ENCODE measurements at regions not wholly inside any gene's neighbourhood (a gene's known extent, or its start where the extent isn't known, plus 50 kb on each side); places are given as distances from the start of the nearest gene placed in this dataset.

DNA sequence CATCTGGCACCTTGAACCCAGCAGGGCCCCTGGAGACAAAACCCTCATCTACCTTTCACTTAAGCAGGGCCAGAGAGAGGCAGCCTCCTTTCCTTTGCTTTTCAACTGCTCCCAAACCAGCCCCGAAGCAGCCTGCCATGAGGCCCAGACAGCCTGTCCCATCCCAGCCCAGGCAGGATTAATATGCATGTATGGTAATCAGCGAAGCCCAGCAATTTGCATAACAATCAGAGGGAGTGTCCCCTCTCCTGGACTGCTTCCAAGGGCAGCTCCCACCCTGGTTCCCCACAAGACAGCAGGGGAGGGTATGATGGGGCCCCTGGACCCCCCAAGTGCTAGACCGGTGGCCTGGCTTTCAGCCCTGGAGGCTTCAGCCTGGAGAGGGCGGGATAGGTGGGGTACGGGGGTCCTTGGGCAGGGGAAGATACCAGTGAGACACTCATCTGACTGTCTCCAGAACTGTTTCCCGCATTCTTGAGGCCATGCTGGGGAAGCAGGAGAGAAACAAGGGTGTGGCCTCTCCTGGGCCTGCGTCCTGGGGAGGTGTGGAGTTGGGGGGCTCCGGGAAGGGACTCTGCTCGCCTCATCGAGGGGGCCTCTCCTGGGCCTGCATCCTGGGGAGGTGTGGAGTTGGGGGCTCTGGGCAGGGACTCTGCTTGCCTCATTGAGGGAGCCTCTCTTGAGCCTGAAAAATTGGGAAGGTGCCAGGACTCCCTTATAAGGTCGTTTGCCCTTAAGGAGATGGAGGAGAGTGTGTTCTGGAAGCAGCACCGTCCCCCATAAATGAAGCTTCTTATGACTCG, 93.2 kb upstream of the PRR5 start (continued):
- TF ChIP-seq ATF2 (IDR thresholded peaks at IDR 0.05; ENCODE audit: low read length): no peak
- no peak for TF ChIP-seq RCOR1 (conservative IDR thresholded peaks at IDR 0.05; ENCODE audit: low read depth, low read length)

GRCh38 chr22:44606126-44606525, 95.9 kb upstream of the PRR5 start:
- H3K9ac ChIP-seq (ENCODE audit: control insufficient read depth, insufficient read depth, low read length): no peak overlapping the region
- no peaks in the 10 kb centered on the region for H3K36me3 ChIP-seq (ENCODE audit: control insufficient read depth in 2 of 2, insufficient read depth in 2 of 2, low read length in 1 of 2)
- H2AFZ ChIP-seq (ENCODE audit: control insufficient read depth, low read depth, low read length): no peak overlapping the region
- H3K4me3 ChIP-seq: no peak overlapping the region
- FAIRE-seq (no peak), DNase-seq (ENCODE audit: low read depth, low spot score) (no peak), ATAC-seq (no peak)
- H3K79me2 ChIP-seq (ENCODE audit: control insufficient read depth, insufficient read depth, low read length): no peaks in the 10 kb centered on the region
- no peaks in the 10 kb centered on the region for H4K20me1 ChIP-seq (ENCODE audit: control insufficient read depth, insufficient read depth)
- WGBS (ENCODE audit: insufficient coverage, insufficient replicate concordance, low lambda C conversion rate, missing lambda C conversion rate): 16% methylated on average over 12 of the region's 12 CpGs
- no peak overlapping the region for H3K4me2 ChIP-seq (ENCODE audit: control insufficient read depth, insufficient read depth)
- no peaks in the 10 kb centered on the region for H3K4me1 ChIP-seq (ENCODE audit: control insufficient read depth, insufficient read depth, low read length)
- no peaks in the 10 kb centered on the region; a peak in 2 of 4 replicates for H3K27me3 ChIP-seq (replicated peaks in 1 of 2; ENCODE audit: control insufficient read depth in 2 of 2, insufficient read depth in 2 of 2, low read length in 1 of 2)
- intact Hi-C loops (cut with micrococcal nuclease; ENCODE audit: unreplicated experiment) (no loop called here), in situ Hi-C loops (cut with MboI) (no loop called here)
- ChIA-PET CTCF (no interaction called here), SMC1A (ENCODE audit: uncharacterized antibody, unreplicated experiment) (no interaction called here), RAD21 (ENCODE audit: unreplicated experiment) (no interaction called here), POLR2A (no interaction called here)
- H3K27ac ChIP-seq (ENCODE audit: control insufficient read depth, insufficient read depth): no peak overlapping the region
- H3K9me3 ChIP-seq (replicated peaks; ENCODE audit: control insufficient read depth, insufficient read depth, low read length): peaks cover under 1% of the 10 kb centered on the region; the same call in 2 of the 3 replicates
- no TSS peak for BruUV-seq (replicated peaks)
- TF ChIP-seq, protein P1, sequence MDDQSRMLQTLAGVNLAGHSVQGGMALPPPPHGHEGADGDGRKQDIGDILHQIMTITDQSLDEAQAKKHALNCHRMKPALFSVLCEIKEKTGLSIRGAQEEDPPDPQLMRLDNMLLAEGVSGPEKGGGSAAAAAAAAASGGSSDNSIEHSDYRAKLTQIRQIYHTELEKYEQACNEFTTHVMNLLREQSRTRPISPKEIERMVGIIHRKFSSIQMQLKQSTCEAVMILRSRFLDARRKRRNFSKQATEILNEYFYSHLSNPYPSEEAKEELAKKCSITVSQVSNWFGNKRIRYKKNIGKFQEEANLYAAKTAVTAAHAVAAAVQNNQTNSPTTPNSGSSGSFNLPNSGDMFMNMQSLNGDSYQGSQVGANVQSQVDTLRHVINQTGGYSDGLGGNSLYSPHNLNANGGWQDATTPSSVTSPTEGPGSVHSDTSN (IDR thresholded peaks at IDR 0.05; ENCODE audit: insufficient replicate concordance, low read depth, low read length): no peak
- TF ChIP-seq ZBTB4 (CRISPR knock-in tag; IDR thresholded peaks at IDR 0.05): no peak
- no peak for TF ChIP-seq NFIC (IDR thresholded peaks at IDR 0.05; ENCODE audit: low read depth, low read length)
- no peak for TF ChIP-seq WRNIP1 (IDR thresholded peaks at IDR 0.05; ENCODE audit: borderline replicate concordance, low read depth, low read length)
- TF ChIP-seq, protein P2, sequence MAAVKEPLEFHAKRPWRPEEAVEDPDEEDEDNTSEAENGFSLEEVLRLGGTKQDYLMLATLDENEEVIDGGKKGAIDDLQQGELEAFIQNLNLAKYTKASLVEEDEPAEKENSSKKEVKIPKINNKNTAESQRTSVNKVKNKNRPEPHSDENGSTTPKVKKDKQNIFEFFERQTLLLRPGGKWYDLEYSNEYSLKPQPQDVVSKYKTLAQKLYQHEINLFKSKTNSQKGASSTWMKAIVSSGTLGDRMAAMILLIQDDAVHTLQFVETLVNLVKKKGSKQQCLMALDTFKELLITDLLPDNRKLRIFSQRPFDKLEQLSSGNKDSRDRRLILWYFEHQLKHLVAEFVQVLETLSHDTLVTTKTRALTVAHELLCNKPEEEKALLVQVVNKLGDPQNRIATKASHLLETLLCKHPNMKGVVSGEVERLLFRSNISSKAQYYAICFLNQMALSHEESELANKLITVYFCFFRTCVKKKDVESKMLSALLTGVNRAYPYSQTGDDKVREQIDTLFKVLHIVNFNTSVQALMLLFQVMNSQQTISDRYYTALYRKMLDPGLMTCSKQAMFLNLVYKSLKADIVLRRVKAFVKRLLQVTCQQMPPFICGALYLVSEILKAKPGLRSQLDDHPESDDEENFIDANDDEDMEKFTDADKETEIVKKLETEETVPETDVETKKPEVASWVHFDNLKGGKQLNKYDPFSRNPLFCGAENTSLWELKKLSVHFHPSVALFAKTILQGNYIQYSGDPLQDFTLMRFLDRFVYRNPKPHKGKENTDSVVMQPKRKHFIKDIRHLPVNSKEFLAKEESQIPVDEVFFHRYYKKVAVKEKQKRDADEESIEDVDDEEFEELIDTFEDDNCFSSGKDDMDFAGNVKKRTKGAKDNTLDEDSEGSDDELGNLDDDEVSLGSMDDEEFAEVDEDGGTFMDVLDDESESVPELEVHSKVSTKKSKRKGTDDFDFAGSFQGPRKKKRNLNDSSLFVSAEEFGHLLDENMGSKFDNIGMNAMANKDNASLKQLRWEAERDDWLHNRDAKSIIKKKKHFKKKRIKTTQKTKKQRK (IDR thresholded peaks at IDR 0.05; ENCODE audit: low read depth, low read length): no peak
- TF ChIP-seq BHLHE40 (IDR thresholded peaks at IDR 0.05; ENCODE audit: borderline replicate concordance in 1 of 2, low read depth in 2 of 2, low read length in 1 of 2): no peak
- no peak for TF ChIP-seq NR2F1 (conservative IDR thresholded peaks at IDR 0.05)
- TF ChIP-seq MEF2A (IDR thresholded peaks at IDR 0.05; ENCODE audit: insufficient read depth, low read depth, low read length): no peak
- no peak for TF ChIP-seq SIX5 (IDR thresholded peaks at IDR 0.05; ENCODE audit: low read depth, low read length, severe bottlenecking)
- TF ChIP-seq PAX5 (IDR thresholded peaks at IDR 0.05; ENCODE audit: borderline replicate concordance, low read depth, low read length): no peak
